Right lobe of liver (tissue), 4 donors: ENCODE measurements at regions not wholly inside any gene's neighbourhood (a gene's known extent, or its start where the extent isn't known, plus 50 kb on each side); places are given as distances from the start of the nearest gene placed in this dataset.

Experiments
- CTCF ChIP-seq, 4 donors: fragments of 200-600 bp in 3 of 4; fragments of 450-650 bp in 1 of 4; IDR thresholded peaks; one replicate each; pipeline versions ENCODE4 v1.5.1 to v1.8.0; 2016 to 2022; ENCODE audit warnings: antibody characterized with exemption in 4 of 4, mild to moderate bottlenecking in 2 of 4
- POLR2A ChIP-seq: fragments of 450-650 bp; IDR thresholded peaks from one replicate; pipeline ENCODE4 v1.6.1; 2017; ENCODE audit warnings: antibody characterized with exemption, mild to moderate bottlenecking
- donor health status: DM: no; HTN: no; CAD: no.
- donor health status: DM: no; HTN: no; CAD: no.
- donor health status: DM: no; HTN: yes; CAD: no.

DNA sequence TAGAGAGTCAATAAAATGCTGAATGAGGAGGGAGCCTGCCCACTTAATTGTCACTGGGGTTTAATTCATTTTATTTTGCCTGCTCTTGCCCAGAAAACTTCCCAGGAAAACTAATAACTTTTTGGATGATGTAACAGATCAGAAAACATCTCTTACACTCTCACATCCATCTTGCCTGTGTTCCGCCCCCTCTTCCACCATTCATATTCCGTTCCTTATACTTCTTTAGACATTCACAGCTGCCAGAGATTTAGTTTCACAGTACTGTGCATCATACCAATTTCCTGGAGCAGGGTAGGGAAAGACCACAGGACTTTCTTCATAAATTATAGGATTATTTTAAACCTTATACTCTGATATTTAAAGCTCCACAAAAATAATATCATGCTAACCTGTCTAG, 776.1 kb upstream of the SOX11 start:
- TF ChIP-seq CTCF (IDR thresholded peaks at IDR 0.05) (no peak), POLR2A (no peak)
